WERI-Rb-1 (cell line): ENCODE measurements at regions not wholly inside any gene's neighbourhood (a gene's known extent, or its start where the extent isn't known, plus 50 kb on each side); places are given as distances from the start of the nearest gene placed in this dataset.

Experiments used
- DNase-seq: peaks from one replicate; pipeline ENCODE4 v3.0.0-alpha.2; 2020
- H3K27ac ChIP-seq: fragments of 250-450 bp; sonication (Bioruptor Pico); 2 replicates; pipeline ENCODE4 v1.5.1; 2020; ENCODE audit warnings: mild to moderate bottlenecking, moderate library complexity
- H3K27me3 ChIP-seq: fragments of 250-450 bp; sonication (Bioruptor Pico); 2 replicates; pipeline ENCODE4 v1.5.1; 2021; ENCODE audit warnings: mild to moderate bottlenecking, low read depth, moderate library complexity; ENCODE audit not compliant: insufficient read depth, severe bottlenecking
- H3K36me3 ChIP-seq: fragments of 250-450 bp; sonication (Bioruptor Pico); 2 replicates; pipeline ENCODE4 v1.5.1; 2020; ENCODE audit warnings: mild to moderate bottlenecking, moderate library complexity
- H3K4me3 ChIP-seq: 2 replicates; pipeline ENCODE4 v1.5.1; 2011; ENCODE audit warnings: low read depth, mild to moderate bottlenecking, control low read depth, low read length
- H3K9me3 ChIP-seq: fragments of 250-450 bp; sonication (Bioruptor Pico); 2 replicates; pipeline ENCODE4 v1.5.1; 2021; ENCODE audit warnings: mild to moderate bottlenecking, moderate library complexity; ENCODE audit not compliant: severe bottlenecking
- CTCF ChIP-seq: IDR thresholded peaks from 2 replicates; pipeline ENCODE4 v1.5.1; 2011; ENCODE audit warnings: low read depth, mild to moderate bottlenecking, control low read depth, inconsistent platforms, low read length

GRCh38 chr6:169044381-169045230 is 209.0 kb downstream of the THBS2 start:
- no peak for TF ChIP-seq CTCF
- H3K27me3 ChIP-seq: no peaks in the 10 kb centered on the region
- H3K4me3 ChIP-seq: no peak overlapping the region
- no peak overlapping the region for H3K27ac ChIP-seq
- DNase-seq: no peak
- no peaks in the 10 kb centered on the region for H3K9me3 ChIP-seq
- no peaks in the 10 kb centered on the region for H3K36me3 ChIP-seq

GRCh38 chr6:169042061-169042460 is 211.6 kb downstream of the THBS2 start:
- TF ChIP-seq CTCF: no peak
- Histone ChIP-seq H3K27ac (no peak overlapping the region), H3K9me3 (peaks cover 2% of the 10 kb centered on the region), H3K36me3 (no peaks in the 10 kb centered on the region), H3K4me3 (no peak overlapping the region), H3K27me3 (no peaks in the 10 kb centered on the region)
- no peak for DNase-seq

- H3K4me3 ChIP-seq: no peak overlapping the region
- no peak for DNase-seq
- H3K27ac ChIP-seq: no peak overlapping the region
- TF ChIP-seq CTCF: no peak
- H3K36me3 ChIP-seq: no peaks in the 10 kb centered on the region
- H3K27me3 ChIP-seq: no peaks in the 10 kb centered on the region
- H3K9me3 ChIP-seq: peaks cover 2% of the 10 kb centered on the region
These were observed 212.6 kb downstream of the THBS2 start for GRCh38 chr6:169041078-169041477.

GRCh38 chr6:169038691-169039090 is 215.0 kb downstream of the THBS2 start:
- Histone ChIP-seq H3K36me3 (no peaks in the 10 kb centered on the region), H3K9me3 (peaks cover 2% of the 10 kb centered on the region), H3K4me3 (no peak overlapping the region), H3K27me3 (no peaks in the 10 kb centered on the region), H3K27ac (no peak overlapping the region)
- DNase-seq: no peak
- TF ChIP-seq CTCF: no peak

GRCh38 chr6:169035385-169036240 is 218.0 kb downstream of the THBS2 start:
- no peaks in the 10 kb centered on the region for H3K36me3 ChIP-seq
- no peak for TF ChIP-seq CTCF
- no peak overlapping the region for H3K27ac ChIP-seq
- no peak for DNase-seq
- H3K27me3 ChIP-seq: no peaks in the 10 kb centered on the region
- no peak overlapping the region for H3K4me3 ChIP-seq
- H3K9me3 ChIP-seq: peaks cover 2% of the 10 kb centered on the region
